ENCODE measurements at regions not wholly inside any gene's neighbourhood (a gene's known extent, or its start where the extent isn't known, plus 50 kb on each side); places are given as distances from the start of the nearest gene placed in this dataset.

DNA sequence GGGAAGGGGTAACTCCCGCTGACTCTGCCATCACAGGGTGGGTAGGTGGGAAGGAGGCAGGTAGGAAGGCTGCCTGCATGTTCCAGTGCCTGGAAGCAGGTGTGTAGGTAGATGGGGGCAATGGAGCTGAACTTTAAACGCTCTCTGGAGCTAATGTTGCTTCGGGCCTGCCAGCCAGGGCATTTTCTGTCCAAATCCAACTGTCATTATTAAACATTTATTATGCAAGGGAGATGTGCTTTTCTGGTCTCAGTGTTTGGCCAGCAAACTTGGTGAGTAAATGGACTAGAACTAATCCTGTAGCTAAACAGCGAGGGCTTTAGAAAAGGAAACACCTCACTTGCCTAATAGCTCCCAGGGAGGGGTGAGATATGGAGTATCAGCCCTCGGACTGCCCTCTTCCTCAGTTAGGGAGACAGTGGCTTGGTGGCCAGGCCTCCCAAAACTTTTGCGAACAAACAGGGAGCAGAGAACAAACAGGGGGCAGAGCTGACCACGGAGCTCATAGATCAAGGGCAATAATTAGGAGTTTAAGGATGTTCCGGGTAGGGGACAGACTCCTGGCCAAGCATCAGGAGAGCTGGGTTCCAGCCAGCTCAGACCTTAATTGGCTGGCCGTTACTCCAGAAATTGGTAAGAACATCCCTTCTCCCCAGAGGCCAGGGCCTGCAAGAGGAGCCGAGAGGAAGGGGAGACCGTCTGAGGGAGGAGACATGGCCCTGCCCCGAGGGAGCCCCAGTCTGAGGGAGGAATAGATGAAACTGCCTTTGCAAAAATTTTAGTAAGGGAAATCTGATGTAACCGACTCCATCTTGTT lies 131.1 kb downstream of the VEGFA start:
- intact Hi-C loops (cut with micrococcal nuclease) (no loop called here), dilution Hi-C loops (cut with MboI; ENCODE audit: extremely low pct_ligation_motif_present, low sequenced_read_pairs) (no loop called here)
- no peak overlapping the region for H2AFZ ChIP-seq (ENCODE audit: low read depth, low read length)
- no peaks in the 10 kb centered on the region for H3K79me2 ChIP-seq (ENCODE audit: control insufficient read depth, insufficient read depth, low read length)
- H3K36me3 ChIP-seq (ENCODE audit: control insufficient read depth in 2 of 2, extremely low read depth in 1 of 2, insufficient read depth in 2 of 2, low read length in 2 of 2) = no peaks in the 10 kb centered on the region
- FAIRE-seq = no peak
- CTCF ChIA-PET = interaction anchor here (0.6 to 2.3 kb wide), 7 partner anchors 13 to 178 kb away, joined by 3 to 6 read pairs (median 4); partner anchors contain the start of gene VEGFA
- no peaks in the 10 kb centered on the region for H3K9me1 ChIP-seq (replicated peaks; ENCODE audit: control insufficient read depth, extremely low read depth, insufficient read depth, low read length)
- H3K9me3 ChIP-seq (replicated peaks; ENCODE audit: control insufficient read depth, insufficient read depth, low read length) = no peaks in the 10 kb centered on the region
- peaks cover 4 to 15% of the 10 kb centered on the region in 2 experiments for H3K27me3 ChIP-seq (ENCODE audit: control insufficient read depth in 2 of 2, insufficient read depth in 2 of 2, low read length in 2 of 2)
- no peaks in the 10 kb centered on the region for H3K4me1 ChIP-seq (ENCODE audit: control insufficient read depth, extremely low read depth, insufficient read depth, low read length)
- H3K4me2 ChIP-seq (ENCODE audit: insufficient read depth, low read length) = no peak overlapping the region
- no peak overlapping the region for H3K9ac ChIP-seq (replicated peaks; ENCODE audit: extremely low read depth, insufficient read depth, low read length)
- no peak overlapping the region for H3K27ac ChIP-seq (ENCODE audit: insufficient read depth, low read depth, low read length)
- DNase-seq (ENCODE audit: low read depth, low spot score) = no peak
- TF ChIP-seq JUN (IDR thresholded peaks at IDR 0.05; ENCODE audit: borderline replicate concordance, insufficient read depth, insufficient read length, low read depth) (no peak), FOS (IDR thresholded peaks at IDR 0.05; ENCODE audit: borderline replicate concordance, insufficient read depth, low read length) (no peak), POLR2A (IDR thresholded peaks at IDR 0.05; ENCODE audit: low read depth, low read length) (no peak), MYC (IDR thresholded peaks at IDR 0.05; ENCODE audit: low read depth, low read length) (no peak), EZH2 (IDR thresholded peaks at IDR 0.05; ENCODE audit: borderline replicate concordance, low read depth, low read length, severe bottlenecking) (no peak), POLR2AphosphoS5 (IDR thresholded peaks at IDR 0.05; ENCODE audit: insufficient read depth, low read depth, low read length) (no peak), GATA2 (IDR thresholded peaks at IDR 0.05; ENCODE audit: insufficient read depth, insufficient read length, low read depth, low read length) (no peak)
- TF ChIP-seq, protein P1, sequence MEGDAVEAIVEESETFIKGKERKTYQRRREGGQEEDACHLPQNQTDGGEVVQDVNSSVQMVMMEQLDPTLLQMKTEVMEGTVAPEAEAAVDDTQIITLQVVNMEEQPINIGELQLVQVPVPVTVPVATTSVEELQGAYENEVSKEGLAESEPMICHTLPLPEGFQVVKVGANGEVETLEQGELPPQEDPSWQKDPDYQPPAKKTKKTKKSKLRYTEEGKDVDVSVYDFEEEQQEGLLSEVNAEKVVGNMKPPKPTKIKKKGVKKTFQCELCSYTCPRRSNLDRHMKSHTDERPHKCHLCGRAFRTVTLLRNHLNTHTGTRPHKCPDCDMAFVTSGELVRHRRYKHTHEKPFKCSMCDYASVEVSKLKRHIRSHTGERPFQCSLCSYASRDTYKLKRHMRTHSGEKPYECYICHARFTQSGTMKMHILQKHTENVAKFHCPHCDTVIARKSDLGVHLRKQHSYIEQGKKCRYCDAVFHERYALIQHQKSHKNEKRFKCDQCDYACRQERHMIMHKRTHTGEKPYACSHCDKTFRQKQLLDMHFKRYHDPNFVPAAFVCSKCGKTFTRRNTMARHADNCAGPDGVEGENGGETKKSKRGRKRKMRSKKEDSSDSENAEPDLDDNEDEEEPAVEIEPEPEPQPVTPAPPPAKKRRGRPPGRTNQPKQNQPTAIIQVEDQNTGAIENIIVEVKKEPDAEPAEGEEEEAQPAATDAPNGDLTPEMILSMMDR (IDR thresholded peaks at IDR 0.05; ENCODE audit: extremely low read depth in 1 of 2, insufficient read depth in 1 of 2, low read depth in 1 of 2, low read length in 2 of 2) = no peak
- TF ChIP-seq, protein P2, sequence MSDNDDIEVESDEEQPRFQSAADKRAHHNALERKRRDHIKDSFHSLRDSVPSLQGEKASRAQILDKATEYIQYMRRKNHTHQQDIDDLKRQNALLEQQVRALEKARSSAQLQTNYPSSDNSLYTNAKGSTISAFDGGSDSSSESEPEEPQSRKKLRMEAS (IDR thresholded peaks at IDR 0.05; ENCODE audit: insufficient read depth, insufficient read length) = no peak
- H3K4me3 ChIP-seq (replicated peaks in 1 of 3; ENCODE audit: insufficient read depth in 1 of 3, low read depth in 1 of 3, low read length in 3 of 3) = no peak overlapping the region
- no TSS peak for BruUV-seq (replicated peaks)
- POLR2A ChIA-PET = no interaction called here
- no peaks in the 10 kb centered on the region for H4K20me1 ChIP-seq (replicated peaks; ENCODE audit: control insufficient read depth, extremely low read depth, insufficient read depth, low read length)

Measured in endothelial cell of umbilical vein (primary cell).